ENCODE measurements at regions not wholly inside any gene's neighbourhood (a gene's known extent, or its start where the extent isn't known, plus 50 kb on each side); places are given as distances from the start of the nearest gene placed in this dataset.

- DNase-seq (ENCODE audit: low spot score), result no peak
Measured at GRCh38 chr6:89028774-89029173, 51.8 kb upstream of the PNRC1 start.

GRCh38 chr6:89027756-89028155, 52.8 kb upstream of the PNRC1 start:
- DNase-seq (ENCODE audit: low spot score), result no peak

- DNase-seq (ENCODE audit: low spot score), result no peak
Measured at GRCh38 chr6:89026151-89026550, 54.4 kb upstream of the PNRC1 start.

GRCh38 chr6:89025633-89026032, 54.9 kb upstream of the PNRC1 start:
- no peak for DNase-seq (ENCODE audit: low spot score)

GRCh38 chr6:89024456-89024855, 56.1 kb upstream of the PNRC1 start:
- no peak for DNase-seq (ENCODE audit: low spot score)

- DNase-seq (ENCODE audit: low spot score), result peak; percentile 9
Measured at GRCh38 chr6:89023591-89024441, 56.7 kb upstream of the PNRC1 start.

- peak; percentile 47 for DNase-seq (ENCODE audit: low spot score)
Measured at GRCh38 chr6:89022798-89023197, 57.8 kb upstream of the PNRC1 start.

GRCh38 chr6:89021629-89022028, 58.2 kb upstream of the RNGTT start:
- no peak for DNase-seq (ENCODE audit: low spot score)

- DNase-seq (ENCODE audit: low spot score), result no peak
Measured at GRCh38 chr6:89015971-89016370, 52.6 kb upstream of the RNGTT start.

- DNase-seq (ENCODE audit: low spot score), result no peak
Measured at GRCh38 chr6:89013438-89013837, 50.0 kb upstream of the RNGTT start.

Data from GM03348 (cell line).